PC-9 (cell line): ENCODE measurements at regions not wholly inside any gene's neighbourhood (a gene's known extent, or its start where the extent isn't known, plus 50 kb on each side); places are given as distances from the start of the nearest gene placed in this dataset.
"Not testable (repeated sequence)": the region's sequence is repeated elsewhere in the genome, so short reads cannot be mapped to it uniquely, and the experiment has no call there.

ENCODE experiments used
- BruUV-seq: library from RNA; stranded (reverse); fragments of 400-500 nt; replicated peaks from 2 replicates; lab custom pipeline; 2021; lab: Mats Ljungman, UMichigan
- CTCF ChIA-PET: fragments of 300-600 bp; sonication (Branson Sonifier 250); formaldehyde crosslinking; loops from one replicate; lab custom pipeline; 2022; ENCODE audit warnings: antibody characterized with exemption; lab: Charles Lee
- POLR2A ChIA-PET: fragments of 300-600 bp; sonication (Branson Sonifier 250); formaldehyde crosslinking; loops from one replicate; lab custom pipeline; 2022; ENCODE audit warnings: antibody characterized with exemption; ENCODE audit not compliant: unreplicated experiment; lab: Charles Lee
- DNase-seq, 2 experiments: peaks; one replicate each; pipeline versions ENCODE4 v3.0.0 to v3.0.0-alpha.2; 2015 to 2022; ENCODE audit warnings: mixed read lengths in 1 of 2
- H2AFZ ChIP-seq: fragments of 200-600 bp; sonication (generic); 2 replicates; pipeline ENCODE4 v1.8.1; 2017; ENCODE audit warnings: antibody characterized with exemption
- H3F3A ChIP-seq: fragments of 200-600 bp; sonication (generic); 2 replicates; pipeline ENCODE4 v1.8.1; 2017; ENCODE audit warnings: antibody characterized with exemption, mild to moderate bottlenecking, low read depth; ENCODE audit not compliant: insufficient read depth
- H3K27ac ChIP-seq: fragments of 200-600 bp; sonication (generic); 2 replicates; pipeline ENCODE4 v1.6.1; 2016; ENCODE audit warnings: mixed run types
- H3K27me3 ChIP-seq: fragments of 200-600 bp; sonication (generic); 2 replicates; pipeline ENCODE4 v1.6.1; 2016; ENCODE audit warnings: low read depth, mixed run types; ENCODE audit not compliant: insufficient read depth
- H3K36me3 ChIP-seq: fragments of 200-600 bp; sonication (generic); 2 replicates; pipeline ENCODE4 v1.6.1; 2016; ENCODE audit warnings: low read depth, mixed run types
- H3K4me1 ChIP-seq: fragments of 200-600 bp; sonication (generic); replicated peaks from 2 replicates; pipeline ENCODE4 v1.6.1; 2016; ENCODE audit warnings: mixed run types; ENCODE audit not compliant: insufficient read depth
- H3K4me2 ChIP-seq: fragments of 200-600 bp; sonication (generic); 2 replicates; pipeline ENCODE4 v1.6.1; 2017; ENCODE audit warnings: mixed run types
- H3K4me3 ChIP-seq: fragments of 200-600 bp; sonication (generic); 2 replicates; pipeline ENCODE4 v1.6.1; 2016; ENCODE audit warnings: mixed run types
- H3K79me2 ChIP-seq: fragments of 200-600 bp; sonication (generic); 2 replicates; pipeline ENCODE4 v1.6.1; 2017; ENCODE audit warnings: low read depth, mixed run types
- H3K9me2 ChIP-seq: fragments of 200-600 bp; sonication (generic); 2 replicates; pipeline ENCODE4 v1.8.1; 2017; ENCODE audit warnings: mild to moderate bottlenecking; ENCODE audit not compliant: insufficient read depth
- H3K9me3 ChIP-seq: fragments of 200-600 bp; sonication (generic); 2 replicates; pipeline ENCODE4 v1.8.1; 2016; ENCODE audit warnings: low read depth; ENCODE audit not compliant: insufficient read depth
- H4K20me1 ChIP-seq: fragments of 200-600 bp; sonication (generic); 2 replicates; pipeline ENCODE4 v1.8.1; 2017; ENCODE audit not compliant: insufficient read depth
- CTCF ChIP-seq: fragments of 200-600 bp; sonication (generic); conservative IDR thresholded peaks from 2 replicates; pipeline ENCODE4 v1.6.1; 2017; ENCODE audit warnings: mixed run types, antibody characterized with exemption, mild to moderate bottlenecking, moderate library complexity
- EZH2 ChIP-seq: fragments of 200-600 bp; sonication (generic); IDR thresholded peaks from 2 replicates; pipeline ENCODE4 v1.8.0; 2017; ENCODE audit warnings: antibody characterized with exemption, low read depth
- intact Hi-C: fragments of 100-400 bp; cut with micrococcal nuclease; formaldehyde crosslinking; loops from one replicate; pipeline ENCODE4 v1.10.0; 2022; ENCODE audit not compliant: unreplicated experiment

- Histone ChIP-seq H3K4me1 (no peaks in the 10 kb centered on the region), H3K9me2 (no peaks in the 10 kb centered on the region), H3F3A (no peaks in the 10 kb centered on the region), H3K4me2 (no peak overlapping the region), H3K4me3 (no peak overlapping the region), H3K79me2 (no peaks in the 10 kb centered on the region), H3K27ac (no peak overlapping the region), H4K20me1 (no peaks in the 10 kb centered on the region), H3K27me3 (0 out of 2 replicates have a peak, but pooled peaks cover 4% of the 10 kb centered on the region), H2AFZ (no peak overlapping the region), H3K9me3 (no peaks in the 10 kb centered on the region), H3K36me3 (no peaks in the 10 kb centered on the region)
- DNase-seq, result no peak
- no peak for TF ChIP-seq CTCF
- no peak for TF ChIP-seq EZH2
- CTCF ChIA-PET, result no interaction called here
- POLR2A ChIA-PET, result interaction anchor here (0.6 kb wide), 1 partner anchor 337 kb away, joined by 14 read pairs; no protein-coding TSS in a partner anchor
- intact Hi-C loops, result no loop called here
- BruUV-seq, result no TSS peak
Observed at GRCh38 chr21:35982717-35983116, 77.6 kb downstream of the SETD4 start.

- Histone ChIP-seq H2AFZ (no peak overlapping the region), H3F3A (no peaks in the 10 kb centered on the region), H3K4me2 (no peak overlapping the region), H3K4me3 (no peak overlapping the region), H3K27me3 (0 out of 2 replicates have a peak, but pooled peaks cover 4% of the 10 kb centered on the region), H3K4me1 (no peaks in the 10 kb centered on the region), H3K9me2 (no peaks in the 10 kb centered on the region), H3K36me3 (no peaks in the 10 kb centered on the region), H3K27ac (no peak overlapping the region), H4K20me1 (no peaks in the 10 kb centered on the region), H3K79me2 (no peaks in the 10 kb centered on the region), H3K9me3 (no peaks in the 10 kb centered on the region)
- BruUV-seq, result no TSS peak
- DNase-seq, result no peak
- intact Hi-C loops, result no loop called here
- TF ChIP-seq CTCF (no peak), EZH2 (no peak)
- ChIA-PET POLR2A (no interaction called here), CTCF (no interaction called here)
Observed at GRCh38 chr21:35981514-35982070, 78.7 kb downstream of the SETD4 start.

GRCh38 chr21:35980821-35981220 lies 79.5 kb downstream of the SETD4 start:
- POLR2A ChIA-PET, result no interaction called here

GRCh38 chr21:35977860-35978259 lies 82.5 kb downstream of the SETD4 start:
- H3K4me3 ChIP-seq, DNase-seq, H3K36me3 ChIP-seq, intact Hi-C loops, H3K4me1 ChIP-seq, CTCF ChIA-PET, H3F3A ChIP-seq, BruUV-seq, H3K27ac ChIP-seq, H4K20me1 ChIP-seq, H3K4me2 ChIP-seq, H3K79me2 ChIP-seq, H3K9me3 ChIP-seq, POLR2A ChIA-PET, H2AFZ ChIP-seq, H3K9me2 ChIP-seq: not testable (repeated sequence)
- peaks cover 13% of the 10 kb centered on the region; the same call in 1 of the 2 replicates for H3K27me3 ChIP-seq

More at GRCh38 chr21:35980821-35981220, 79.5 kb downstream of the SETD4 start:
- no peak for DNase-seq
- no peaks in the 10 kb centered on the region for H3K9me3 ChIP-seq
- H4K20me1 ChIP-seq, result no peaks in the 10 kb centered on the region
- no peaks in the 10 kb centered on the region for H3K79me2 ChIP-seq
- H2AFZ ChIP-seq, result no peak overlapping the region
- no peak overlapping the region for H3K4me2 ChIP-seq
- TF ChIP-seq CTCF (no peak), EZH2 (no peak)
- no peak overlapping the region for H3K4me3 ChIP-seq
- H3K4me1 ChIP-seq, result no peaks in the 10 kb centered on the region
- H3K36me3 ChIP-seq, result no peaks in the 10 kb centered on the region
- BruUV-seq, result no TSS peak
- no peaks in the 10 kb centered on the region for H3F3A ChIP-seq
- intact Hi-C loops, result no loop called here
- CTCF ChIA-PET, result no interaction called here
- no peaks in the 10 kb centered on the region for H3K9me2 ChIP-seq
- H3K27ac ChIP-seq, result no peak overlapping the region
- H3K27me3 ChIP-seq, result peaks cover 9% of the 10 kb centered on the region; the same call in 1 of the 2 replicates
